HFF-Myc (cell line): ENCODE measurements at regions not wholly inside any gene's neighbourhood (a gene's known extent, or its start where the extent isn't known, plus 50 kb on each side); places are given as distances from the start of the nearest gene placed in this dataset.

Source experiments
- DNase-seq: peaks from one replicate; pipeline ENCODE4 v3.0.0-alpha.2; 2011; ENCODE audit warnings: low read depth; ENCODE audit errors: extremely low read depth
- H3K4me3 ChIP-seq: replicated peaks from 2 replicates; pipeline ENCODE4 v1.5.1; 2011; ENCODE audit warnings: low read depth, mild to moderate bottlenecking, control low read depth, low read length
- TF ChIP-seq, protein P1 (sequence below): IDR thresholded peaks from 2 replicates; pipeline ENCODE4 v1.5.1; 2012; ENCODE audit warnings: mild to moderate bottlenecking, low read depth, low read length, control low read depth; ENCODE audit errors: missing control alignments

DNA sequence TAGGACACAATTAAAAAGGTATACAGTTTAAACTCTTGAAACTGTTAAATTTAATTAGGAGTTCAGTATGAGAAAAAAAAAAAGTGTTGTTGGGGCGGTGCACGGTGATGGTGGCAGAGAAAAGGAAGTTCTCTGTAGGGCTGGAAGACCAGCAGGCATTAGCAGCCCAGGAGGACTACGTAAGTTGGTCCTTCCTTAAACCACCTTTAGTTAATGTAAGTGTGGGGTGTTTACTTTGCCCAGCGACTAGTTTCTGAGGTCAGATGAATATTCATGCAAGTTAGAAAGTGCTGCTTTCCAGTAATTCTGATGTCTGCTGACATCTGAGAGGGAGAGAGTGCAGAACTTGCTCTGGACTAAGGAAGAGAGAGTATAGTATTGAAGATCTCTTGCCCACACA lies 54.9 kb downstream of the NKX2-1 start:
- no peak overlapping the region for H3K4me3 ChIP-seq
- DNase-seq, result no peak
- TF ChIP-seq, protein P1, sequence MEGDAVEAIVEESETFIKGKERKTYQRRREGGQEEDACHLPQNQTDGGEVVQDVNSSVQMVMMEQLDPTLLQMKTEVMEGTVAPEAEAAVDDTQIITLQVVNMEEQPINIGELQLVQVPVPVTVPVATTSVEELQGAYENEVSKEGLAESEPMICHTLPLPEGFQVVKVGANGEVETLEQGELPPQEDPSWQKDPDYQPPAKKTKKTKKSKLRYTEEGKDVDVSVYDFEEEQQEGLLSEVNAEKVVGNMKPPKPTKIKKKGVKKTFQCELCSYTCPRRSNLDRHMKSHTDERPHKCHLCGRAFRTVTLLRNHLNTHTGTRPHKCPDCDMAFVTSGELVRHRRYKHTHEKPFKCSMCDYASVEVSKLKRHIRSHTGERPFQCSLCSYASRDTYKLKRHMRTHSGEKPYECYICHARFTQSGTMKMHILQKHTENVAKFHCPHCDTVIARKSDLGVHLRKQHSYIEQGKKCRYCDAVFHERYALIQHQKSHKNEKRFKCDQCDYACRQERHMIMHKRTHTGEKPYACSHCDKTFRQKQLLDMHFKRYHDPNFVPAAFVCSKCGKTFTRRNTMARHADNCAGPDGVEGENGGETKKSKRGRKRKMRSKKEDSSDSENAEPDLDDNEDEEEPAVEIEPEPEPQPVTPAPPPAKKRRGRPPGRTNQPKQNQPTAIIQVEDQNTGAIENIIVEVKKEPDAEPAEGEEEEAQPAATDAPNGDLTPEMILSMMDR, result no peak

DNA sequence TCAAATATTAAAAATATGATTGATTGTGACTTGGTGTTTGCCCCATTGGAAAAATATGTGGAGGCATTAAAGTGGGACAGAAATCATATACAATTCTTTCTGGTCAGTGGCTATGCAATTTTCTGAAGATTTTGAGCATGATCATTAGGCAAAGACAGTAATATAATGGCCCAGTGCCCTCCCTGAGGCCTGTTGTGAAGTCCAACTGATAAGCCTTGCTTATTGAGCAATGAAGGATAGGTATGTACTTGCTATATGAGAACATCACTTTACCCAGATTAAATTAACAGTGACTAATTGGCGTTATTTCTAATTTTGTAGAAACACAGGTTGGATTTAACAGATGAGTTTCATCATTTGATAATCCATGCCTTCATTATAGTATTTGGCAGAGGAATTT lies 57.1 kb downstream of the NKX2-1 start:
- TF ChIP-seq, protein P1, result no peak
- no peak overlapping the region for H3K4me3 ChIP-seq
- DNase-seq, result no peak

DNA sequence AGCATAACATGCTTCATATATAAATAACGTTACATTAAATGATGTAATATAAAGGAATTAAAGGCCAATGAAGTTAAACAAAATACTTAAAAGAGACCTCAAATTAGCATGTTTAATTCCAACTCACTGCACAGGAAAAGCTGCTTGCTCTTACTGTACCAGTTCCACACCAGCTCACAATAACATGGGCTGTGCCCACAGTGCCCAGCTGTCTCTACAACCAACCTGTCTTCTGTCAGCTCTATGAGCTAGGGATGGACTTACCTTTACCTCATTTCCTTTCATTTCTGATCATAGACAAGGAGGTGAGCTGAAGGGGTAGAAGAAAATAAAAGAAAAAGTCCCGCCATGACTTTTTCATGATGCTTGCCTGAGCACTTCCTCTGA lies 64.8 kb downstream of the NKX2-1 start:
- no peak overlapping the region for H3K4me3 ChIP-seq
- DNase-seq, result no peak
- TF ChIP-seq, protein P1, result no peak

DNA sequence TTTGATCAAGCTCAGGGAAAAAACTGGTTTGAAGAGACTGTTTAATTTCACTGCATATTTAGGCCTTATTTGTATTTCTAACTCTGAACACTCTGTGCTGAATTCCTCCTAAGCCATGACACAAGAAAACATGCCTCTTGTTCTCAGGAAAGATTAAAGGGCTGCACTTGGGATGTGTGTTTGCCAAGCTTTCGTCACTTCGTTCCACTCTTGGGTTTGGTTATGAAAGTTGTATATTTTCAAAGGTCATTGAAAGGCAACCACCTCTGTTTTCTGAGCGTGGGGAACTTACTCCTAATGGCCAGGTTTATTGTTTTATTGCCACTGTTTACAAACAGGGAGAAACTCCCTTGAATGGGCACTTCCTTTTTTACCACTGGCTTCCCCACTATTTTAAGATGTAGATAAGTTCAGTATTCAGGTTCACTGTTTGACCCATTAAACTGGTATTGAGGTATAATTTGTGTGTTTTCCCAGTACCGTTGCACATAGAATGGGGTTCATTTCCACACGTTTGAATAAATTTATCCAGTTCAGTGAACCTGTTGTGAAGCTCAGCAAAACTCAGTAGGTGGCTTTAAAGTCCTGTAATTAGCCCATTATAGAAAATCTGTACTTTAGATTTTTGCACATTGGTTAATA lies 65.3 kb downstream of the NKX2-1 start:
- TF ChIP-seq, protein P1, result no peak
- H3K4me3 ChIP-seq, result no peak overlapping the region
- DNase-seq, result no peak

DNA sequence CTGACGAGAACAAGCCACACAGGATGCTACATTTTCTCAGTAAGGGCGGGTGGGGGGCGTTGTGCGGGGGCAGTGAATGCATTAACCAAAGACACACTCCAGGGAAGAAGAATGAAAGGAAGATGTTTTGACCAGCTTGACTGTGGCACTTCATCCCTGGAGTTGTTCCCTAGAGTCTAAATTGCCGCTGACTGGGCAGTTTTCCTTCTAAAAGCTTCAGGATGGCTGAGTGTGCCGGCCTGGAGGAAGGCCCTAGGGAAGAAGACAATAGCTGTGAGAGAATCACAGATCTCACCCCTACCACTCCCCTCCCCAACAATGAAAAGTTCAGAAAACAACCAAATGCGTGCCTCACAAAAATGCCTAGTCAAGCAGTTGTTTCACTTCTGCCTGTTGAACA lies 67.2 kb downstream of the NKX2-1 start:
- no peak for DNase-seq
- TF ChIP-seq, protein P1, result no peak

DNA sequence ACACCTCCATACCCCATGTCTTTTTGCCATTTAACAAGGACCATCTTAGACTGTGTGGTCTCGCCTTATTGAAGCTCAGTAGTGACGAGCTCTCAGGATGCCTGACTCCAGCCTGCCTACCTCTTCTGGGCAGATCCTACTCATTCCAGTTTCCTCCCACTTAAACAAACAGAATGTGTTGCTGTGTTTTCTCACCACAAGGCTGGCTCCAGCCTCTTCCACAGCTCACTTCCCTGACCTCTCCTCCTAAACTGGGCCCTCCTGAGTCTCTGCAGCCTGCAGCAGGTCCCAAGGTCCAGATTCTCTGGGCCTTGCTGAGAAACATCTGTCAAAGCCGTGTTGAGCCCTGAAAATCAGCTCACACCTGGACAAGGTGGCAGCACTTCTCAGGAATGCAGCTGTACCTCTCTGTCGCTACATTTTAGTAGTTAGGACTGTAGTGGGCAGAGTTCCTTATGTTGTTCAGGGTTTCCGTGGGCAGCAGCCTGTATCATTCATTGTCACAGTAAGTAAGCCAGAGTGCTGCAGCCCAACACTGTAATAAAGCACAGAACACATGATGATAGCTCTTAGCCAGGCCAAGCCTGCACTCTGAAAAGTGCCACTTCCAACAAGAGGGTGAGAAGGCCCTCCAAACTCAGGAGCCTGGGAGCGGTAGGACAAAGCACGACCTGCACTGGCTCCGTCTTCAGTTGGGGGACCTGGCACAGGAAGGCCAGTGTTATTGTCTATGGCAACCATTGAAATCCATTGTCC lies 68.5 kb downstream of the NKX2-1 start:
- DNase-seq, result no peak
- no peak overlapping the region for H3K4me3 ChIP-seq
- TF ChIP-seq, protein P1, result no peak

More for the DNA sequence above, 67.2 kb downstream of the NKX2-1 start:
- no peak overlapping the region for H3K4me3 ChIP-seq
